ENCODE measurements at regions not wholly inside any gene's neighbourhood (a gene's known extent, or its start where the extent isn't known, plus 50 kb on each side); places are given as distances from the start of the nearest gene placed in this dataset.

- Histone ChIP-seq H3K36me3 (ENCODE audit: control insufficient read depth, insufficient read depth, low read length) (no peaks in the 10 kb centered on the region; the same call in 1 of the 2 replicates), H3K4me3 (ENCODE audit: low read depth in 2 of 2, low read length in 2 of 2) (no peak overlapping the region), H3K27ac (ENCODE audit: low read length) (no peak overlapping the region), H3K9me3 (ENCODE audit: control insufficient read depth, insufficient read depth, low read depth, low read length) (peaks cover 3% of the 10 kb centered on the region; the same call in 1 of the 2 replicates), H3K27me3 (ENCODE audit: control insufficient read depth, insufficient read depth, low read length) (no peaks in the 10 kb centered on the region), H3K4me1 (ENCODE audit: control insufficient read depth, insufficient read depth, low read length) (no peaks in the 10 kb centered on the region)
- BruUV-seq (replicated peaks), result no TSS peak
- DNase-seq (ENCODE audit: low read depth, low spot score), result no peak
- no peak for ATAC-seq
- TF ChIP-seq REST (IDR thresholded peaks at IDR 0.05; ENCODE audit: insufficient read depth in 1 of 2, low read depth in 2 of 2, low read length in 1 of 2), result no peak
- TF ChIP-seq SIN3A (IDR thresholded peaks at IDR 0.05; ENCODE audit: borderline replicate concordance, insufficient read depth, low read depth, low read length), result no peak
- TF ChIP-seq CTCF (IDR thresholded peaks at IDR 0.05), result no peak
- ChIA-PET POLR2A (no interaction called here), CTCF (no interaction called here)
- in situ Hi-C loops (cut with HindIII; ENCODE audit: low pct_unique_long_range_greater_than_20kb, low sequenced_read_pairs) (no loop called here), intact Hi-C loops (cut with micrococcal nuclease; ENCODE audit: unreplicated experiment) (no loop called here)
Observed at GRCh38 chr6:121971931-121972335, 427.5 kb upstream of the HSF2 start.

- no TSS peak for BruUV-seq (replicated peaks)
- no peak for DNase-seq (ENCODE audit: low read depth, low spot score)
- Histone ChIP-seq H3K27me3 (ENCODE audit: control insufficient read depth, insufficient read depth, low read length) (no peaks in the 10 kb centered on the region), H3K36me3 (ENCODE audit: control insufficient read depth, insufficient read depth, low read length) (no peaks in the 10 kb centered on the region), H3K27ac (ENCODE audit: low read length) (no peak overlapping the region), H3K9me3 (ENCODE audit: control insufficient read depth, insufficient read depth, low read depth, low read length) (no peaks in the 10 kb centered on the region), H3K4me1 (ENCODE audit: control insufficient read depth, insufficient read depth, low read length) (no peaks in the 10 kb centered on the region), H3K4me3 (ENCODE audit: low read depth in 2 of 2, low read length in 2 of 2) (no peak overlapping the region)
- in situ Hi-C loops (cut with HindIII; ENCODE audit: low pct_unique_long_range_greater_than_20kb, low sequenced_read_pairs), result no loop called here
- TF ChIP-seq TCF7L2 (IDR thresholded peaks at IDR 0.05; ENCODE audit: low read depth, low read length), result no peak
- TF ChIP-seq CTCF (IDR thresholded peaks at IDR 0.05), result no peak
- TF ChIP-seq POLR2AphosphoS5 (IDR thresholded peaks at IDR 0.05; ENCODE audit: low read depth, low read length), result no peak
- no peak for TF ChIP-seq SIN3A (IDR thresholded peaks at IDR 0.05; ENCODE audit: borderline replicate concordance, insufficient read depth, low read depth, low read length)
- no peak for TF ChIP-seq REST (IDR thresholded peaks at IDR 0.05; ENCODE audit: insufficient read depth in 1 of 2, low read depth in 2 of 2, low read length in 1 of 2)
- CTCF ChIA-PET, result no interaction called here
- intact Hi-C loops (cut with micrococcal nuclease; ENCODE audit: unreplicated experiment), result no loop called here
- POLR2A ChIA-PET, result no interaction called here
- ATAC-seq, result no peak
Observed at GRCh38 chr6:121984956-121985355, 414.5 kb upstream of the HSF2 start.

Data from Panc1 (cell line).